ENCODE measurements at regions not wholly inside any gene's neighbourhood (a gene's known extent, or its start where the extent isn't known, plus 50 kb on each side); places are given as distances from the start of the nearest gene placed in this dataset.

DNA sequence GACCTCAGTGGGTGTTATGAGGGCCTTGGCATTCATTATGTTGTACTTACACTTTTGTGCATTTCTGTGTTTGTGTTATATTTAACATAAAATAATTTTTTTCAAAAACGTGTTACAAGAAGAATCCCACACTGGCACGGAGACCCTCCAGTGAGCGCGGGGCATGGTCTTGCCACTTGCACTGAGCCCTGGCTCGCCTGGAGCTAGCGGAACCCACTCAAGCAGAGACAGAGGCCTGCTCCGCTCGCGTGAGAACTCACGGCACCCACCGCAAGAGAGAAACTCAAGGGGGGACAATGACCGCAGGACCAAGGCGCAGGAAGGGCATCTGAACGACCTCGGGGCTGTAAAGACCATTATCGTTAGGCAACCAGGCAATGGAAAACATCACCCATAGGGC is 248.0 kb upstream of the SOX11 start:
- TF ChIP-seq EZH2 (IDR thresholded peaks at IDR 0.05; ENCODE audit: low read depth): no peak
- TF ChIP-seq, protein P1, sequence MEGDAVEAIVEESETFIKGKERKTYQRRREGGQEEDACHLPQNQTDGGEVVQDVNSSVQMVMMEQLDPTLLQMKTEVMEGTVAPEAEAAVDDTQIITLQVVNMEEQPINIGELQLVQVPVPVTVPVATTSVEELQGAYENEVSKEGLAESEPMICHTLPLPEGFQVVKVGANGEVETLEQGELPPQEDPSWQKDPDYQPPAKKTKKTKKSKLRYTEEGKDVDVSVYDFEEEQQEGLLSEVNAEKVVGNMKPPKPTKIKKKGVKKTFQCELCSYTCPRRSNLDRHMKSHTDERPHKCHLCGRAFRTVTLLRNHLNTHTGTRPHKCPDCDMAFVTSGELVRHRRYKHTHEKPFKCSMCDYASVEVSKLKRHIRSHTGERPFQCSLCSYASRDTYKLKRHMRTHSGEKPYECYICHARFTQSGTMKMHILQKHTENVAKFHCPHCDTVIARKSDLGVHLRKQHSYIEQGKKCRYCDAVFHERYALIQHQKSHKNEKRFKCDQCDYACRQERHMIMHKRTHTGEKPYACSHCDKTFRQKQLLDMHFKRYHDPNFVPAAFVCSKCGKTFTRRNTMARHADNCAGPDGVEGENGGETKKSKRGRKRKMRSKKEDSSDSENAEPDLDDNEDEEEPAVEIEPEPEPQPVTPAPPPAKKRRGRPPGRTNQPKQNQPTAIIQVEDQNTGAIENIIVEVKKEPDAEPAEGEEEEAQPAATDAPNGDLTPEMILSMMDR (conservative IDR thresholded peaks at IDR 0.05): no peak
